HepG2 (cell line): ENCODE measurements at regions not wholly inside any gene's neighbourhood (a gene's known extent, or its start where the extent isn't known, plus 50 kb on each side); places are given as distances from the start of the nearest gene placed in this dataset.

ENCODE experiments used
- CCDC6 ChIP-seq: sonication (generic); formaldehyde crosslinking; IDR thresholded peaks from 2 replicates; pipeline ENCODE4 v1.8.1; 2022; ENCODE audit warnings: mild to moderate bottlenecking, missing genetic modification reagents, moderate library complexity
- FOXA3 ChIP-seq: IDR thresholded peaks from 2 replicates; pipeline ENCODE4 v1.6.1; 2016; ENCODE audit warnings: missing genetic modification reagents, missing compliant biosample characterization
- GRHL1 ChIP-seq: sonication (generic); formaldehyde crosslinking; conservative IDR thresholded peaks from 2 replicates; pipeline ENCODE4 v1.8.0; 2022; ENCODE audit warnings: missing genetic modification reagents
- HDAC1 ChIP-seq: sonication (generic); formaldehyde crosslinking; IDR thresholded peaks from 2 replicates; pipeline ENCODE4 v1.5.1; 2020; ENCODE audit warnings: mild to moderate bottlenecking, missing genetic modification reagents
- HNF1B ChIP-seq: sonication (generic); formaldehyde crosslinking; IDR thresholded peaks from 2 replicates; pipeline ENCODE4 v1.5.1; 2020; ENCODE audit warnings: mild to moderate bottlenecking, moderate library complexity, missing genetic modification reagents
- IRF1 ChIP-seq: sonication (generic); formaldehyde crosslinking; IDR thresholded peaks from 2 replicates; pipeline ENCODE4 v1.4.0; 2020; ENCODE audit warnings: low read depth, mild to moderate bottlenecking, missing genetic modification reagents
- LRRFIP1 ChIP-seq: sonication (generic); formaldehyde crosslinking; conservative IDR thresholded peaks from 2 replicates; pipeline ENCODE4 v1.4.0; 2020; ENCODE audit warnings: missing genetic modification reagents
- MYPOP ChIP-seq: sonication (generic); formaldehyde crosslinking; IDR thresholded peaks from 2 replicates; pipeline ENCODE4 v1.8.1; 2023; ENCODE audit warnings: mild to moderate bottlenecking, moderate library complexity, missing genetic modification reagents
- PREB ChIP-seq: sonication (generic); formaldehyde crosslinking; IDR thresholded peaks from 2 replicates; pipeline ENCODE4 v1.4.0; 2020; ENCODE audit warnings: missing genetic modification reagents
- SKI ChIP-seq: fragments of 450-650 bp; IDR thresholded peaks from one replicate; pipeline ENCODE4 v1.6.1; 2018; ENCODE audit warnings: mild to moderate bottlenecking; ENCODE audit not compliant: partially characterized antibody
- SOX13 ChIP-seq, 3 experiments: fragments of 450-650 bp in 1 of 3; sonication (generic) in 1 of 3; formaldehyde crosslinking in 1 of 3; IDR thresholded peaks in 2 of 3; conservative IDR thresholded peaks in 1 of 3; 2 replicates each; pipeline versions ENCODE4 v1.5.0 to v1.6.1; 2016 to 2020; ENCODE audit warnings: antibody characterized with exemption in 1 of 3, mild to moderate bottlenecking in 1 of 3, missing compliant biosample characterization in 1 of 3, missing genetic modification reagents in 1 of 3, moderate library complexity in 1 of 3
- TBL1XR1 ChIP-seq: fragments of 150-350 bp; IDR thresholded peaks from 2 replicates; pipeline ENCODE4 v1.6.1; 2014; ENCODE audit warnings: borderline replicate concordance, low read length; ENCODE audit not compliant: partially characterized antibody
- ZBTB25 ChIP-seq: IDR thresholded peaks from 2 replicates; pipeline ENCODE4 v1.6.1; 2018; ENCODE audit warnings: missing genetic modification reagents
- ZMAT5 ChIP-seq: sonication (generic); formaldehyde crosslinking; IDR thresholded peaks from 2 replicates; pipeline ENCODE4 v1.5.0; 2020; ENCODE audit warnings: mild to moderate bottlenecking, low read depth, missing genetic modification reagents, borderline replicate concordance
- ZNF232 ChIP-seq: sonication (generic); formaldehyde crosslinking; IDR thresholded peaks from 2 replicates; pipeline ENCODE4 v1.4.0; 2020; ENCODE audit warnings: missing genetic modification reagents, borderline replicate concordance
- ZNF878 ChIP-seq: sonication (generic); formaldehyde crosslinking; IDR thresholded peaks from 2 replicates; pipeline ENCODE4 v1.8.1; 2023; ENCODE audit warnings: mild to moderate bottlenecking, missing genetic modification reagents, moderate library complexity
- ZSCAN9 ChIP-seq: IDR thresholded peaks from 2 replicates; pipeline ENCODE4 v1.6.1; 2016; ENCODE audit warnings: borderline replicate concordance

- TF ChIP-seq PREB (CRISPR knock-in tag) (no peak), IRF1 (CRISPR knock-in tag) (no peak), ZSCAN9 (CRISPR knock-in tag) (no peak), GRHL1 (CRISPR knock-in tag) (no peak), ZBTB25 (no peak), LRRFIP1 (no peak), ZMAT5 (CRISPR knock-in tag) (no peak), SKI (no peak), ZNF232 (CRISPR knock-in tag) (0 out of 2 replicates have a peak, but pooled peaks have one; percentile 4), HNF1B (CRISPR knock-in tag) (no peak), MYPOP (0 out of 2 replicates have a peak, but pooled peaks have one; percentile 15), SOX13 (IDR thresholded peaks at IDR 0.05) (no peak), SOX13 (CRISPR knock-in tag; conservative IDR thresholded peaks at IDR 0.05 in 1 of 2, IDR thresholded peaks at IDR 0.05 in 1 of 2) (no peak), HDAC1 (CRISPR knock-in tag) (0 out of 2 replicates have a peak, but pooled peaks have one; percentile 14), TBL1XR1 (no peak), FOXA3 (CRISPR knock-in tag) (peak; percentile 82), ZNF878 (CRISPR knock-in tag) (no peak), CCDC6 (CRISPR knock-in tag) (peak; percentile 16; the same call in 1 of the 2 replicates)
Measured at GRCh38 chr2:216571909-216572513, 61.2 kb upstream of the IGFBP2 start (continued).
